GM19328 (cell line): ENCODE measurements at regions not wholly inside any gene's neighbourhood (a gene's known extent, or its start where the extent isn't known, plus 50 kb on each side); places are given as distances from the start of the nearest gene placed in this dataset.
A peak's percentile ranks its signal among the peaks of the same experiment; 100 is the strongest.
"Not testable (repeated sequence)": the region's sequence is repeated elsewhere in the genome, so short reads cannot be mapped to it uniquely, and the experiment has no call there.

Experiments
- ATAC-seq: cut with Tn5 transposase; IDR thresholded peaks from one replicate; pipeline ENCODE4 v1.9.1; 2021; ENCODE audit warnings: mild to moderate bottlenecking, moderate library complexity; ENCODE audit not compliant: unreplicated experiment

DNA sequence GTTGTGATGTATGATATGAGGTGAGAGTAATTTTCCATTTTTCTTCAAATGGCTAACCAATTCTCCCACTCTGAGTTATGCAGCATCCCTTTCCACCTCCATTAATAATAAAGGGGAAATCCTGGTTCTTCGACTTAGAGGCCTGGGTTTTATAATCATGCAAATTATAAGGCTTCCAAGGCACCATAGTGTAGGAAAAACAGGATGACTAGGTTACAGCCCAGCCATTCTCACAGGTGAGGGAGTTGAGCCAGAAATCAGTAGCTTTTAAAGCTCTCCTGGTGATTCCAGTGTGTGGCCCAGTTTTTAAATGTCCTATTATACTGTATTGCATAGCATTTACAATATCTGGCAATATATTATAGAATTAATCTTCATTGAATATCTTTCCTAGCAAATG lies 203.1 kb downstream of the ARHGEF9 start:
- ATAC-seq = no peak

GRCh38 chrX:63581398-63581797 lies 203.6 kb downstream of the ARHGEF9 start:
- ATAC-seq = no peak

GRCh38 chrX:63576533-63576932 lies 208.5 kb downstream of the ARHGEF9 start:
- ATAC-seq = no peak

DNA sequence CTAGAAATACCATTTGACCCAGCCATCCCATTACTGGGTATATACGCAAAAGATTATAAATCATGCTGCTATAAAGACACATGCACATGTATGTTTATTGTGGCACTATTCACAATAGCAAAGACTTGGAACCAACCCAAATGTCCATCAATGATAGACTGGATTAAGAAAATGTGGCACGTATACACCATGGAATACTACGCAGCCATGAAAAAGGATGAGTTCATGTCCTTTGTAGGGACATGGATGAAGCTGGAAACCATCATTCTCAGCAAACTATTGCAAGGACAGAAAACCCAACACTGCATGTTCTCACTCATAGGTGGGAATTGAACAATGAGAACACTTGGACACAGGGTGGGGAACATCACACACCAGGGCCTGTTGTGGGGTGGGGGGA lies 209.3 kb downstream of the ARHGEF9 start:
- ATAC-seq = not testable (repeated sequence)

- no peak for ATAC-seq
Measured at GRCh38 chrX:63566856-63567255, 215.7 kb upstream of the SPIN4 start.

GRCh38 chrX:63561425-63561824 lies 210.3 kb upstream of the SPIN4 start:
- no peak for ATAC-seq

- ATAC-seq = peak; percentile 96
Measured at GRCh38 chrX:63560601-63561218, 209.6 kb upstream of the SPIN4 start.

- no peak for ATAC-seq
Measured at GRCh38 chrX:63551856-63552255, 200.7 kb upstream of the SPIN4 start.

- ATAC-seq = no peak
Measured at GRCh38 chrX:63530654-63531053, 179.5 kb upstream of the SPIN4 start.

GRCh38 chrX:63529961-63530360 lies 178.8 kb upstream of the SPIN4 start:
- no peak for ATAC-seq

DNA sequence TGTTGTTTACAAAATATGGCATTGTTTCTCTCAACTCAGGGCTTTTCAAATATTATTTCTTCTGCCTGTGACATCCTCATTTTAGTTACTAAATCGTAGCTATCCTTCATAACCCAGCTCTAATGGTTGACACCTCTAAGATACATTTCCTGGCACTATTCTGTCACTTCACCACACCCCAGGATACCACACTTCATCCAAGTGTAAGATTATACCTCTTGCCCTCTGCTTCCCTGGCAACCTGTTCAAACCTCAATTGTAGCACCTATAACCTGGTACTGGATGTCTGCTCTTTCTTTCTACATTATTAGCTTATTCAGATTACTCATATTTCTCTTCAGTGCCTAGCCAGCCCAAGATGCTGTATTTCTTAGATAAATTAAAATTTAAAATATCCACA lies 175.7 kb upstream of the SPIN4 start:
- ATAC-seq = no peak

DNA sequence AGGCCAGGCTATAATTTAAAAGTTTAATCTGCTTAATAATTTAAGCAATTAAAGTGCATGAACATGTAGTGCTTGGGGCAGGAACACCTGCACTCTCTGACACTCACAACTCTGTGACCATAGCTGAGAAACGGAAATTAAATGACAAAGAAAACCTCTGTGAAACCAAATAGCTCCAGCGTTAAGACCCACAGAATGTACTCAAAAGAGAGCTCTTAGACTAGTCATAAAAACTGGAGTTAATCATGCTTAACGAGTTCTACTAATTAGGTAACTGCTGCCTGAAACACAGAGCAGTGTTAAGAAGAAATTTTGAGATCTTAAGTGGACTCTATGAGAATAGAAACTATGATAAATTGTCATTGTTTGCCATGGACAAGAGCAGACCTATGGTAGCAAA lies 174.4 kb upstream of the SPIN4 start:
- no peak for ATAC-seq

DNA sequence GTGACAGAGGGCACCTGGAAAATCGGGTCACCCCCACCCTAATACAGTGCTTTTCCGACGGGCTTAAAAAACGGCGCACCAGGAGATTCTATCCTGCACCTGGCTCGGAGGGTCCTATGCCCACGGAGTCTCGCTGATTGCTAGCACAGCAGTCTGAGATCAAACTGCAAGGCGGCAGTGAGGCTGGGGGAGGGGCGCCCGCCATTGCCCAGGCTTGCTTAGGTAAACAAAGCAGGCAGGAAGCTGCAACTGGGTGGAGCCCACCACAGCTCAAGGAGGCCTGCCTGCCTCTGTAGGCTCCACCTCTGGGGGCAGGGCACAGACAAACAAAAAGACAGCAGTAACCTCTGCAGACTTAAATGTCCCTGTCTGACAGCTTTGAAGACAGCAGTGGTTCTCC lies 168.2 kb upstream of the SPIN4 start:
- ATAC-seq = not testable (repeated sequence)

DNA sequence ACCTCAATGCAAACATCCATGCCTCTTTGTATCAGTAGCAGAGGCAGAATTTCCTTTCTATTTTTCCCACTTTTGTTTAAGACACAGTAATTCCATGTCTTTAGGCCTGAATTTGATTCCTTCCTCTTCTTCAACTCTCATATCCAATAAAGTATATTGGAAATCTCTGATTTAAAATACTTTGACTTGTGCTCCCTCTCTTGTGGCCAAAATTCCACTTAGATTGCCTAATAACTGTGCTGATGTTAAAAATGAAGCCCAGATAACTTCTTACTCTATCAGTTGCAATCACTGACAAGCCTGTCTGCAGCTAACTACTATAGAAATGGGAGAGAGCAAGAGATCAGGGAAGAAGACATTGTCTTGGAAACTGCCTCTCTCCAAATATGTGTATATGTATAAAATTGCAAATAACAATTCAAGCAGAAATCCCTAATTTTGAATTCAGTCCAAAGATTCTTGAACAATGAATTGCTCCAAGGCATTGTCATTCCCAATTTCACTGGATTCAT lies 163.5 kb upstream of the SPIN4 start:
- no peak for ATAC-seq

DNA sequence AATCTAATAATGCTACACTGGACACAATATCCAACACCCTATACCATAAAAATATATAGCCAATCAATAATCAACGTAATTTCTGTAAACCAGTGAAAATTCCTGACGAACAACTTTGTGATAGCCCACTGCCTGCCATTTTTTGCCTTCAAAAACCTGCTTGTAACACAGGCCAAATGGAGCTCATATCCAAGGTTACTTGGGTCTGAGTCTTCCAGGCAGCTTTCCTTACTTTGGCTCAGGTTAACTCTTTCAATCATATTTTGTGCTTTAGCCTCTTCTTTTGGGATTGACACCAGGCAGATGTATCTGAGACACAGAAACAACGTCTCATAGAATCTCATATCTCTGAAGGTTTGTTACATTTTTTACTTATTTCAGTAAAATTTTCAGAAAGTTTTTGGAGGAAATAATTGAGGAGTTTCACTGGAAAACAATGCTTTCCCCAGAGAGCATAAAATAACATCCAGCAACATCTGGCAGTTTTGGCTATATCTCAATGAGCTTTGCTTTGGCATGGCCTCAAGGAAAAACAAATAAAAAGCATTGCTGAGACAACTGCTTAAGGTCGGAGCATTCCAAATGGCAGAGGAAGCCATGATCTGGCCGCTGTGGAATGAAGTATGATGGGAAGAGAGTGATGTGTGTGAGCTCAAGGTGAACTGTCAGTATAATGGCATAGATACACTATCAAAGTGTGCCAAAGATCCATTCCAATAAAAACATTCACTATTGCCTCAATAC lies 162.9 kb upstream of the SPIN4 start:
- ATAC-seq = no peak

- ATAC-seq = no peak
Measured at GRCh38 chrX:63511361-63511760, 160.2 kb upstream of the SPIN4 start.

DNA sequence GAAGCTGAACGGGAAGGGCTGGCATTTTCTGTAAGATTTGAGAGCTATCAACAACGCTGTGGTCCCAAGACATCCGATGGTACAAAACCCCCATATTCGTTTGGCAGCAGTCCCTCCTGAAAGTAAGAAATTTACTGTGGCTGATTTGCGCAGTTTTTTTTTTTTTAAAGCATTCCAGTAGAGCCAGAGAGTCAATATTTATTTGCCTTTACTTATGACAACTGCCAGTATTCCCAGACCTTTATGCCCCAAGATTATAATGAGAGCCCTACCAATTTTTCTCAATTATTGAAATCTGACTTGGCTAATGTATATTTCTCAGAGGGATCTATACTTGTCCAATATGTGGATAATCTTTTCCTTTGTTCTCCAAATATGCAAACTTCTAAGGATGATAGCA lies 157.5 kb upstream of the SPIN4 start:
- ATAC-seq = no peak

DNA sequence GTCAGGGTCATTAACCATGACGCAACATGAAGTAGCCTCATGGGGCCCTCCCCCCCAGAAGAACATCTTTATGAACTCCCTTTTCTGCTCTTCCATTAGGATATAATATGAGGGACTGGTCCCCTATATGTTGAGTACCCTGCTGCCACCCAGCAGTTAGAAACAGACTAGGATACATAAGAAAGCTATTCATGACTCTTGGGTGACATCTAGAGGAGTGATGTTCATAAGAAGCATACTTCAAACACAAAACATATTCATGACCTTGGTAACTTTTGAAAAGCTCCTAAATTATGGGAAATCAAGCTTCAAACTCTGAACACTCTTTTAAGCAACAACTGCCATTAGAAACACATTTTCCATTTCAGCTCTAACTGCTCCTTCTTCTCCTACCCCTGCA lies 155.2 kb upstream of the SPIN4 start:
- ATAC-seq = no peak

- no peak for ATAC-seq
Measured at GRCh38 chrX:63503541-63503940, 152.4 kb upstream of the SPIN4 start.

- no peak for ATAC-seq
Measured at GRCh38 chrX:63488546-63489373, 137.6 kb upstream of the SPIN4 start.

DNA sequence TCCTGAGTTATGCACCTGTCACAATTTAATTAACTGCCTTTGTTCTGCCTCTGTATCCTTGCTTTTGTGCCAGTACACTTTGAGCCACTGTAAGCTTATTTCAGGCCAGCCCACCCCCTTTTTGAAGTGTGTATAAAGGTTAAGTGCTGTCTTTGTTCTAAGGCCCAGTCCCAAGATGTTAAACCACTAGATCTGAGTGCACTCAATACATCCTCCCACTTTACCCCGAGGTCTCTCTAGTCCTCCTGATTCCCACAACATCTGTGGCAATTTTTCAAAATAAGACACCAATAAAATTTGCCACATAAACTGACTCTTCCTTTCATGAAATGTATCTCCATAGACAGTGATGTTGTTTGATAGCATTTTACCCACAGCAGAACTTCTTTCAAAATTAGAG lies 124.1 kb upstream of the SPIN4 start:
- ATAC-seq = no peak

DNA sequence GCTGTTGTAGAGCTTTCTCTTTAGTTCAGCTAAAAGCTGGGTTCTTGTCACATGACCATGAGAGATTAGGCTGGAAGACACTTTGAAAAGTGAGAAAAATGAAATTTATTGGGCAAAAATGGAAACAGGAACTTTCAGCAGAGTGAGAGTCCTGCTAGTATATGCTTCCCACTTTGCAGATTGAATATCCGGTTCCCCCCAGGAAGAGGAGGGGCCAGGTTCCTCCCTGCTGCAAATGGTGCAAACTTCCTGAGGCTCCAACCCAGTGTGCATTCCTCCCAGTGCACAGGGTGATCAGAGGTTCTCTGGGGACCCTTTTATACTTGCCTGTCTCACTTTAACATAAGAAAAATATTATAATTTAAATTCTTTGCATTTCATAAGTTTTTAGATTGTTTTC lies 119.9 kb upstream of the SPIN4 start:
- ATAC-seq = no peak
